IPS DF 19.7 (cell line): ENCODE measurements at regions not wholly inside any gene's neighbourhood (a gene's known extent, or its start where the extent isn't known, plus 50 kb on each side); places are given as distances from the start of the nearest gene placed in this dataset.
"Not testable (repeated sequence)": the region's sequence is repeated elsewhere in the genome, so short reads cannot be mapped to it uniquely, and the experiment has no call there.

ENCODE experiments used
- DNase-seq: peaks from one replicate; pipeline ENCODE4 v3.0.0-alpha.2; 2013; ENCODE audit warnings: low read depth, low spot score

DNA sequence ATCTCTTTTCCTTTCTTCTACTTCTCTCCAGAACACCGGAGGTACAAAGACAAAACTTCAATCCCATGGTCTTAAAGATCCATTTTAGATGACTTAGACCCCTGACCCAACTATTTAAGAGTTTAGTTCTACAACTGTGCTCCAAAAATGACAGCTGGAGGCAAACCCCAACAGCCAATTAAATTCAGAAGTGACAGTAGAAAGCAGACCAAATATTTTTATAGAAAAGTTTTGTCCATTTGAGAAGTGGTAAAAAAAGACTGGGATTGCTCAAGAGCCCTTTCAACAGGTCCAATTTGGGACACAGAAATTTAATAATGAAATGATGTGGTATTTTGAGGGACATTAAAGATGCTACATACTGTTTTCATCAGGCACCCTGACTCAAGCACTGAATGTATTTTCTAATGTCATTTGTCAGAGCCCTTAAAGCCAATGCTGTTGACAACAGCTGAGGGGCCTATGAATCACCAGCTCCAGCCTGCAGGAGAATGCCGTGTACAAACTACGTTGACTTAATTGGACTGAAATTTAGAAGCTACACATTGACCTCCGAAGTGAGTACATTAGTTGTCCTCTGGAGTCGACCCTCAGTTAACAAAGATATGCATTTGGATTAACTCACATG lies 147.5 kb upstream of the PIK3R1 start:
- DNase-seq = no peak

DNA sequence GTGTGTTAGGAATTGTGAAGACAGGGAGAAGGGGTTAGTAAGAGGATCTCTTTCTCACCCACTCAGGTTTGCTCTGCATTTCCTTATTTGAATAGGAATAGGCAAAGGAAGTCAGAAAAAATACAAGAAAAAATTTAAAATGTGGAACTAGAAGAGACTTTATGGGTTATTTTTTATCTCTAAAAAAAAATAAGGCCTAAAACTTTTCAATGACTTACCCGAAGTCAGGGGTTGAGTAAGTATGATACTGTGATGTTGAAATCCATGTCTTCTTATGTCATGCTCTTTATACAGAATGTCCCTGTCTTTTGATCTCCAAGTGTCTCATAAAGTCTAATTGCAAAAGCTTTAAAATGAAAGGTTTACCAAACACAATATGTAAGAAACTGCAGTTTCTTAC lies 148.3 kb upstream of the PIK3R1 start:
- no peak for DNase-seq

DNA sequence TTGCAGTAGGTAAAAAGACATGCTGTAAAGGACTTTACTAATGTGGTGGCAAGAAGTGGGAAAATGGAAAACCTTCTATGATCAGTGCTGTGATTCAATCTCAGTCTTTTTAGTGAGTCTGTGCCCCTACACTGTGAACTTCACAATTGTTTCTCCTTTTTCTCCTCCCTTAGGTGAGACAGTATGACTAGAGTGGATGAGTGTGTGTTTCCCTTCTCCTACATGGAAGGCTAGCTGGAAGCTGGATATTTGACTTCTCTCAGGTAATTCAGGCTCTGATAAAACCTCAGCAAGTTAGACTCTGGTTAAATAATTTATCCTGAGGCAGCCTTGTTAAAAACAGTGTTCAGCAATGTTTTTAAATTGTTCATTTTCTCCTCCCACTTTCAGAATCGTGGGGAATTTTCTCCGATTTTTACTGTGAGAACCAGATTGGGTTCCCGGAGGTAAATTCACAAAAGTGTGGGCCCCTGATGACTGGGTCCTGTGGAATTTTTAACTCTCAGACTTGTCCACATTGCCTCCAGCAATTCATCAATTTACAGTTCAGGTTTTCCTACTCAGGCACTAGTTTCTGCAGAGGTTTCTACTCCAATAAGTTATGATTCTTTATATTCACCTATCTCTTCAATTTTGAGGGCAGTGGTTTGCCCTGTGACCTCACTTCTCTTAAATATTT lies 149.1 kb upstream of the PIK3R1 start:
- no peak for DNase-seq

DNA sequence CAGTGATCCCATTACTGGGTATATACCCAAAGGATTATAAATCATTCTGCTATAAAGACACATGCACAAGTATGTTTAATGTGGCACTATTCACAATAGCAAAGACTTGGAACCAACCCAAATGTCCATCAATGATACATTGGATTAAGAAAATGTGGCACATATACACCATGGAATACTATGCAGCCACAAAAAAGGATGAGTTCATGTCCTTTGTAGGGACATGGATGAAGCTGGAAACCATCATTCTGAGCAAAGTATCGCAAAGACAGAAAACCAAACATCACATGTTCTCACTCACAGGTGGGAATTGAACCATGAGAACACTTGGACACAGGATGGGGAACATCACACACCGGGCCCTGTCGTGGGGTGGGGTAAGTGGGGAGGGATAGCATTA lies 150.2 kb upstream of the PIK3R1 start:
- not testable (repeated sequence) for DNase-seq

DNA sequence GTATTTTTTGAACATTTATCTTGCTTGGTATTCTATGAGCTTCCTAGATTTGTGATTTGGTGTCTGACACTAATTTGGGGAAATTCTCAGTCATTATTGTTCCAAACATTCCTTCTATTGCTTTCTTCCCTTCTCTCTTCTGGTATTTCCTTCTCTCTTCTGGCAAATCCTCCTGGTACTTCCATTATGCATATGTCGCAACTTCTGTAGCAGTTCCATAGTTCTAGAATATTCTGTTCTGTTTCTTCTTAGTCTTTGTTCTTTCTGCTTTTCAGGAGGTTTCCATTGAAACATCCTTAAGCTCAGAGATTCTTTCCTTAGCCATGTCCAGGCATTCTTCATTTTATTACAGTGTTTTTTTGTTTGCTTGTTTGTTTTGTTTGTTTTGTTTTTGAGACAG lies 155.2 kb upstream of the PIK3R1 start:
- DNase-seq = no peak

DNA sequence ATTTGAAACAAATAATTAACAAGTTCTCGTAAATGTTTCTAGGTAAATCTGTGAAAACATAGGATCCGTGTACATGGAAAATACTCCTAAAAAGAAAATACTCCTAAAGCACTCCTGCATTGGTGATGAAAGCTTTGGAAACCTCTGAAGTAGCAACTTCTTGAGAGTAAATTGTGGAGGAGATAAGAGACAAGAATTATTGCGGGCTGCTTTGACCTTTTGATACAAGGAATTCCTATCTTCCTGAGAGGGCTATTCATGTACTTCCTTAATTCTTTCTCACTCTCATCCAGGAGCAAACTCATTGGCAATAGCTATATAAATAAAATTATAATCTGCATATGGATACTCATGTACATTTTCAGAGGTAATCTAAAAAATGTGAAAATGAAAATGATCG lies 158.4 kb upstream of the PIK3R1 start:
- DNase-seq = no peak

DNA sequence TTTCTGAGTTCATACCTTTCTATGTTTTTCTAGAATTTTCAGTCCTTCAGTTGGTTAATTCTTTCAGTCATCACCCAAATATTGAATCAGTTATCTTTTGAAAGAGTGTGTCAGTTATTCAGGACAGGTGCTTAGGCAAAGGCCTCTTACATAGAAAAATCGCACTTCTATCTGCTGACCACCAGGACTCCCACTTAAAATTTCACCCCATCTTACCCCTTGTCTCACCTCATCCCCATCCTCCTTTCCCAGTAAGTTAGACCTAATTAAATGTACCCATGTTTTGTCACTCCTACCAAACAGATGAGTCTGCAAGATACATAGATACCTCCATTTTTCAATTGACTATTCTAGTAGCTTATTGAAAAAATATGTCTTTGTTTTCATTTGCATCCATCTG lies 159.9 kb upstream of the PIK3R1 start:
- DNase-seq = no peak

DNA sequence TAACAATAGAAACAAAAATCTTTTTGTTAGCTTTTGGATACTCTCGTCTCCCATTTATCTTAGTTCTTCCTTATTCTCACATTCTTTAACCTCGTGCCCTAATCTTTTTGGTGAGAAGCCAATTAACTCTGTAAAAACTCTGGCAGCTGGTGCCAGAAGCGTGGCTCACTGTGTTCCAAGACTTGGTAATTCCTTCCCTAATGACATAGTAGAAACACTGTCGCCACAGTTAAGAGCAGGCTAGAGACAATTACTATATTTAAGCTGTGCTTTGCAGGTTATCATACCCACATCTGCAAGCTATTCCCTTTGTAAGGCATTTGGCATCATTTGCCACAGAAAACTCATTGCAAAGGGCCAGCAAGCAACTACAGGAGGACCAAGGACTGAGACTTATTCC lies 160.9 kb upstream of the PIK3R1 start:
- no peak for DNase-seq

DNA sequence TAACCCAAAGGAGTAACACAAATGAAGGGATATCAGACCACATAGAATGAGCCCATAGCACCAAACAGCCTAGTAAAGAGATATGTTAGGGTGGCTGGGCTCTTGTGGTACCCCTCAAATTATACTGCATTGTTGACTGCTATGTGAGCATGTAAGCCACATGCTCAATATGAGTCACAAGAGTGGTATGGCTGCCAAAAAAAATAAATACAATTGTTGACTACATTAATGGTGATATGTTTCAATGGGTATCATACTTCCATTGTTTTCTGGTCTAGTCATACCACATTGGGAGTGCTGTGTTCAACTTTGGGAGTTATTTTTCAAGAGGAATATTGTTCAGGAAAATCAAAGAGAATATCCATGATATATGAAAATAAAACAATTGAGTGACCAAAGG lies 162.4 kb upstream of the PIK3R1 start:
- no peak for DNase-seq

DNA sequence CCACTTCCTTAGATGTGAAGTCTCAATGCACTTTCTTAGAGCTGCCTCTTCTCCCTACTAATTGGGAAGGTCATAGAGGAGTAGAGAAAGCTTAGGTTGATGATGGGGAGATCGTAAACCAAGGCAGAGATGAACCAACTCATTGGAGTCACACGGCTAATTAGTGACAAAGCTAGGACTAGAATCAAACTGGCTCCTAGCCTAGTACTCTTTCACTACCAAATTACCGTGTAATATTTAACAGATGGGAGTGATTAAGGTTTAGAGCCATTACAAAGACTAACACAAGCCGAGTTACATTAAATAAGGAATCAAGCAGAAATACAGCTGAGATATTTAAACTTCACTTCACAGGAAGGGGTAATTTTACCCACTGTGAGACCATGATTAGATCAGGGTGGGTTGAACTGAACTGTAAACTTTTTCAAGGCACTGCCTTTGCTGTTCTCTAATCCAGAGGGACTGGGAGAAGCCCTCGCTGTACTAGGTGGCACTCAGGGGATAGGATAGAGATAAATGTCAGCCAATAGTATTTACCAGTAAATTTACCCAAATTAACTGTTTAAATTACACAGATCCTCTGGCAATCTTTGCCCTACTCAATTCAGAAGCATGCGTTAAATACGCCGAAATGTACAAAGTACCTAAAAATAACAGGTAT lies 166.4 kb upstream of the PIK3R1 start:
- DNase-seq = no peak

DNA sequence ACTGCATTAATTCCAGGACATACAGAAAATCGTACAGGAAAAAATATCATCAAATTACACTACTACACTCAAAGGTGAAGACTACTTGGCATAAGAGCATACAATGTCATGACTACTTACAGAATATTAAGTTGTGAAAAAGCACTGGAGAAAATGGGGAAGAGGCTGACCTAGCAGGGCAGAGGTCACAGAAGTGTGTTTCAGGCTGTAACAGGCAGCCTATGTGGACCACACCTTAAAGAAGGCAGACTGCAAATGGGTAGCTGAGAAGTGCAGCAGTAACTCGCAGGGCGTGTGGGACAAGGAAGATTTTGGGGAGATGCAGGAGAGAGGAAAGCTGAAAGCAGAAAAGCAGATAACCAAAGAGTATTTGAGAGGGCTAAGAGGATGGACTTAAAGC lies 167.0 kb upstream of the PIK3R1 start:
- DNase-seq = no peak

DNA sequence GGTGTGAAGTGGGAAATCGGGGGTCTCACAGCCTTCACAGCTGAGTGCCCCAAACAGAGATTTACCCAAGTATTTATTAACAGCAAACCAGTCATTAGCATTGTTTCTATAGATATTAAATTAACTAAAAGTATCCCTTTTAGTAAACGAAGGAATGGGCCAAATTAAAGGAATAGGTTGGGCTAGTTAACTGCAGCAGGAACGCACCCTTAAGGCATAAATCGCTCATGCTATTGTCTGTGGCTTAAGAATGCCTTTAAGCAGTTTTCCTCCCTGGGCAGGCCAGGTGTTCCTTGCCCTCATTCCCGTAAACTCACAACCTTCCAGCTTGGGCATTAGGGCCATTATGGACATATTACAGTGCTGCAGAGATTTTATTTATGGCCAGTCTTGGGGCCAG lies 167.5 kb upstream of the PIK3R1 start:
- not testable (repeated sequence) for DNase-seq

DNA sequence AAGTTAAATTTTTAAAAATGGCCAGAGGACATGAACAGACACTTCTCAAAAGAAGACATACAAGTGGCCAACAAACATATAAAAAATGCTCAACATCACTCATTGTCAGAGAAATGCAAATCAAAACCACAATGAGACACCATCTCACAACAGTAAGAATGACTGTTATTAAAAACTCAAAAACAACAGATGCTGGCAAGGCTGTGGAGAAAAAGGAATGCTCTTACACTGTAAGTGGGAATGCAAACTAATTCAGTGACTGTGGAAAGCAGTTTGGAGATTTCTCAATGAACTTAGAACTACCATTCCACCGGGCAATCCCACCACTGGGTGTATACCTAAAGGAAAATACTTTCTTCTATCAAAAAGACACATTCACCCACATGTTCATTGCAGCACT lies 168.5 kb upstream of the PIK3R1 start:
- no peak for DNase-seq

DNA sequence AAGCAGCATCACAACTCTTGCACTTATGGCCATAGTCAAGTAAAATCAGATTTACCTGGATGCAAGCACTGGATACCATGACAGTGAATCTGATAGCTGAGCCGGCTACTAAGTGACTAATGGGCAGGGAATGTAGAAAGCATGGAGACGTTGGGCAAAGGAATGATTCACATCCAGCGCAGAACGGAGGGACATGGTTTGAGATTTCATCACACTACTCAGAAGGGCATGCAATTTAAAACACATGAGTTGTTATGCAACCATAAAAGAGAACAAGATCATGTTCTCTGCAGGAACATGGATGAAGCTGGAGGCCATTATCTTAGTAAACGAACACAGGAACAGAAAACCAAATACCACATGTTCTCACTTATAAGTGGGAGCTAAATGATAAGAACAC lies 169.1 kb upstream of the PIK3R1 start:
- DNase-seq = no peak

DNA sequence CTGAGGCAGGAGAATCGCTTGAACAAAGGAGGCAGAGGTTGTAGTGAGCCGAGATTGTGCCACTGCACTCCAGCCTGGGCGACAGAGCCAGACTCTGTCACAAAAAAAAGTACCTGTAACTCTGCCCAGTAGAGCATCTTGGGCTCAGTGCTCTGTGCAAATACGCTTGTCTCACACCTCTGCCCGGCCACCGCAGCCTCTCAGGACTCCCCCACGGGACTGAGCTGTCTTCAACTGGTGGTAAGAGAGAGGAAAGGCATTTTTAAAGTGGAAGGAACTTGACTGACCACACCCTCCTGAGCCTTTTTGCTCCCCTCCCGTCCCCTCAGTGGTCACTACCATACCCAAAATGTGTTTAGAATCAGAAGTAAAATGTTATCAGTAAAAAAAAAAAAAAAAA lies 174.3 kb upstream of the PIK3R1 start:
- DNase-seq = no peak

DNA sequence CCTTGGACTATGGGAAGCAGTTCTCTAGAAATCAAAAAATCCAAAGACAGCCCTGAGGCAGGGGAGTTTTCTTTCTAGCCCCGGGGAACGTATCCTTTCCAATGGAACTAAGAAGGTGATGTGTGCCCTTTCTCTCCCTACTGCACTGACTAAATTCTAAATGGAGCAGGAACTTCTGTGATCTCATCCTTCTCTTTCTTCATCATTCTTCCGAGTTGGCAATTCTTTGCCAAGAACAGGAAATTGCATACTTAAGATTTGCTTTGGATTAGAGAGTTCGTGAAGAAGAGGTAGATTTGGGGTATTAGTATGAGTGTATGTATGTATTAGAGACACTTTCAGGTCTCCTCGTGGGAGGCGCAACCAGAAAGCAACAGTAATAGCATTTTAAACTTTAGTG lies 178.0 kb upstream of the PIK3R1 start:
- DNase-seq = no peak

DNA sequence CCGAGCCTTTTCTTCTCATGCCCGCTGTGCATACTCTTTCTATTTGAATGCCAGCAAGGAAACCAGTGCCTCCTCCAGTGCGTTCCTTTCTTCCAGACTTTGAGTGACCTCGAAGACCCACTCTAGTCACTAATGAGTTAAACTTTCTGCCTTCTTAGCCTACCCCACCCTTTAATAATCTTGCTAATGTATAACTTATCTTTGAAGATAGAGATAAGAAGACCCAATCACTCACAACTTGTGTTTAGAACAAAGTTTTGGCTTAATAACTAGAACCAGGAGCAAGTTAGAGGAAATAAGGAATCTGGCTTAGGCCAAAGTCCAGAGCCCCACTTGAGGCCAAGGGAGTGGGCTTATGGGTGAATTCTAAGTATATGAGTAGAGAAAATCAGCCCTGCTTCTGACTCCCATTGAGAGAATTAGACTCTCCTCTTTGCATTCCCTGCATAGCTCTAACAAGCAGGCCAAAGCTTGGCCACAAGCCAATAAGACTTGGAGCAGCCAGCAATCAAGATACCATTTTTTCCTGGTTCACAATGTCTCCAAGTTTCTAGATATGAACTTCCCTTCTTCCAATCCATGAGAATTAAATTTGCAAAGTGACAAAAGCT lies 181.5 kb upstream of the PIK3R1 start:
- no peak for DNase-seq

DNA sequence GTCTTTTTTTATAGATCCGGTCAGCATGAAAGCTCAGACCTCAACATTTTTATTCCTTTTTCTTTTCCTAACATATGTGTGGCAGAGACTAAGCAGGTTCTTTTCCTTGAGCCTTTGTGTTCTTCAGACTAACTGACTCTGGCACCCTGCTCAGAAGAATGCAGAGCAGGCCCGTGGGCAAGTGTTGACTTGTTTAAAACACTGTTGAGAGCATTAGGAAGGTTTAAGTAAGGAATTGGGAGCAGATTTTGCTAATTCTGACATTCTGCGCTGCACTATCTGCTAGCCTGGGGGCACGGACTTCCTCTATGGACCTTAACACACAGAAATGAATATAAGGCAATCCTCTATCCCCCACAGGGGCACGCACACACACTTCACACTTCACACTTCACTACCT lies 182.5 kb upstream of the PIK3R1 start:
- no peak for DNase-seq

DNA sequence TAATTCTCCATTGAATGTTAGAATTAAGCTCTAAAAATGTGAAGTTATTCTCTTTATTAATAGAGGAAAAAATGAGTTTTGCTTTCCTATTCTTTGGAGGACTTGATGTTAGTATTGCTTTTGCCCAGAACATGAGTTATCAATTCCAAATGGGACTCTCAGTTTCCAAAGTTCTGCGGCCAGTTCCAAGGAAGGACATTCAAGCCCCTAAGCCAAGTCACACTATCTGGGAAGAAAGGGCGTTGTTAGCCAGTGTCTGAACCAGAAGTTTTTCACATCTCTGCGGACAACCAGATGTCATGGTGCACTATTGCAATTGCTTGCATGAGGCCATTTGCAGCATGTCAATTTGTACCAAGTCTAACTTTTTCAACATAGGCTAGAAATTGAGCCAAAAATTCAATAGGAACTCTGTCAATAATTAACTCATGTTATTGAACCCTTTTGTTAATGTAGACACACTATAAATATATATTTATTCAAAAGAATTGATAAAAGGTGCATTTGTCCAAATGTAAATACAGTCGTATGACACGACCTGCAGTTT lies 183.3 kb upstream of the PIK3R1 start:
- no peak for DNase-seq

DNA sequence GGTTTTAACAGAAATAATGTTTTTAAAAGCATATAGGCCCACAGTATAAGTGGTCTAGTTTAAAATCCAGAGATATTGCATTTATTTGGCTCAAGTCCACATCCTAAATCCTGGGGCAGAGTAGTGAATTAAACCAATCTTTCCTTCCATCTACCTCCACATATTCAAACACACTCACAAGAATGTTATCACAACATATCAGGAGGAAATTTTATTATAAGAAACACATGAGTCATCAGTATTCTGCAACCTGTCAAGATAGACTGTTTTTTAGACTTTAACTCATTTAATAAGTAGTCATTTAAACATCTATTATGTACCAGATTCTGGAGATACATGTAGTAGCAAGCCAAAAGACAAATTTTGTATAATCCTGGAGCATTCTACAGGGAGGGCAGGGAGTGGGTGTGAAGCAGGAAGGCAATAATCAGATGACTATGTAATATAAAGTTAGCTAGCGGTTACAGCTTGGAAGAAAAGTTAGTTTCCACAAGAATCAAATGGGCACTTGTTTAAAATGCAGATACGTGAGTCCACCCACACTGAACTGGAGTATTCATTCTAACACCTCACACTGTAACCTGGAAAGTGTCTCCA lies 187.3 kb upstream of the PIK3R1 start:
- no peak for DNase-seq

DNA sequence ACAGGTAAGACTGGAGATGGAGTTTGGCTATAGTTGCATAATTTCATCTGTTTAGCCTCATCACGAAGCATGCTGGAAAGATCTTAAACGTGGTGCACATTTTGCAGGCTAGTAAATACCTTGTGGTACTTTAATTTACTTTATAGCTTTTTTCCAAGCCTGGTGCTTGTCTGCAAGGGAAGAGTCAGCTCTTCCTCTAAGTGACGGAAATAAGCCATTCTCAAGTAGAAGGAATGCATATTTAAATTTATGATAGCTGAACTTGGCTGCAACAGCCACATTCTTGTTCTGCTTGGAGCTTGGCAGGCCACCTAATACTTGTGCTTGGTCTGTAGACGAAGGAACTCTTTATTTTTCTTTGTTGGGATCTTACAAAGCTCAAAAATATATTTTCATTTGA lies 188.0 kb upstream of the PIK3R1 start:
- DNase-seq = no peak
